ENCODE measurements at regions not wholly inside any gene's neighbourhood (a gene's known extent, or its start where the extent isn't known, plus 50 kb on each side); places are given as distances from the start of the nearest gene placed in this dataset.

DNA sequence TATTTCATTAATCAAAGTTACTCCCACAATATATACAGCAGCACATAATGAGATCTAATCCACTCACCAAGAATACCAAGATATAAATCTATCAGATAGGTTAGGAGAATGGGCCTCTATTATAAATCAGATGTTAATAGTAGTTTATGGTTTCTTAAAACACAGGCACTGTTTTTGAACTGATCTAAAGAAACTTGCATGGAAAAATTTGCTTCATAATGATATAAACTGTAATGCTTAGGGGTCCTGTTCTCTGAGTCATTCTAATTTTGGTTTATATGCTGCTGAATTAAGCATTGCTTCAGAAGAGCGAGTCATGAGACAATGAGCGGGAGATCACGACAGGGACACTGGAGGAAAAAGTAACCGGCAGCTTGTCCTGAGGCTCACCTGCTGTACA lies 113.3 kb upstream of the OTUD4 start:
- ATAC-seq: peak; percentile 57
- TF ChIP-seq TOX (CRISPR knock-in tag; IDR thresholded peaks at IDR 0.05; ENCODE audit: borderline replicate concordance) (no peak), RARB (CRISPR knock-in tag; IDR thresholded peaks at IDR 0.05) (no peak), ESRRG (CRISPR knock-in tag; IDR thresholded peaks at IDR 0.05) (no peak), ZNF565 (CRISPR knock-in tag; conservative IDR thresholded peaks at IDR 0.05; ENCODE audit: low read depth) (no peak), SNAI2 (CRISPR knock-in tag; IDR thresholded peaks at IDR 0.05) (no peak), CSDC2 (CRISPR knock-in tag; IDR thresholded peaks at IDR 0.05) (no peak), BACH2 (CRISPR knock-in tag; IDR thresholded peaks at IDR 0.05; ENCODE audit: borderline replicate concordance) (no peak), ISL1 (CRISPR knock-in tag; IDR thresholded peaks at IDR 0.05) (peak; percentile 90), TCF4 (CRISPR knock-in tag; IDR thresholded peaks at IDR 0.05; ENCODE audit: borderline replicate concordance) (no peak), ZFP30 (CRISPR knock-in tag; IDR thresholded peaks at IDR 0.05) (no peak), ZFP3 (CRISPR knock-in tag; IDR thresholded peaks at IDR 0.05) (no peak), ARNTL (CRISPR knock-in tag; IDR thresholded peaks at IDR 0.05; ENCODE audit: borderline replicate concordance, low read depth) (no peak), PPARA (CRISPR knock-in tag; IDR thresholded peaks at IDR 0.05; ENCODE audit: borderline replicate concordance) (no peak), ZNF70 (CRISPR knock-in tag; IDR thresholded peaks at IDR 0.05) (no peak), ZC3H10 (CRISPR knock-in tag; IDR thresholded peaks at IDR 0.05) (peak; percentile 62), OSR1 (CRISPR knock-in tag; IDR thresholded peaks at IDR 0.05) (no peak), ZNF8 (CRISPR knock-in tag; IDR thresholded peaks at IDR 0.05) (no peak), GLIS3 (CRISPR knock-in tag; IDR thresholded peaks at IDR 0.05) (no peak)
- TF ChIP-seq, protein P1, sequence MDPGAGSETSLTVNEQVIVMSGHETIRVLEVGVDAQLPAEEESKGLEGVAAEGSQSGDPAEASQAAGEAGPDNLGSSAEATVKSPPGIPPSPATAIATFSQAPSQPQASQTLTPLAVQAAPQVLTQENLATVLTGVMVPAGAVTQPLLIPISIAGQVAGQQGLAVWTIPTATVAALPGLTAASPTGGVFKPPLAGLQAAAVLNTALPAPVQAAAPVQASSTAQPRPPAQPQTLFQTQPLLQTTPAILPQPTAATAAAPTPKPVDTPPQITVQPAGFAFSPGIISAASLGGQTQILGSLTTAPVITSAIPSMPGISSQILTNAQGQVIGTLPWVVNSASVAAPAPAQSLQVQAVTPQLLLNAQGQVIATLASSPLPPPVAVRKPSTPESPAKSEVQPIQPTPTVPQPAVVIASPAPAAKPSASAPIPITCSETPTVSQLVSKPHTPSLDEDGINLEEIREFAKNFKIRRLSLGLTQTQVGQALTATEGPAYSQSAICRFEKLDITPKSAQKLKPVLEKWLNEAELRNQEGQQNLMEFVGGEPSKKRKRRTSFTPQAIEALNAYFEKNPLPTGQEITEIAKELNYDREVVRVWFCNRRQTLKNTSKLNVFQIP (CRISPR knock-in tag; IDR thresholded peaks at IDR 0.05; ENCODE audit: borderline replicate concordance, low read depth): no peak
- TF ChIP-seq, protein P2, sequence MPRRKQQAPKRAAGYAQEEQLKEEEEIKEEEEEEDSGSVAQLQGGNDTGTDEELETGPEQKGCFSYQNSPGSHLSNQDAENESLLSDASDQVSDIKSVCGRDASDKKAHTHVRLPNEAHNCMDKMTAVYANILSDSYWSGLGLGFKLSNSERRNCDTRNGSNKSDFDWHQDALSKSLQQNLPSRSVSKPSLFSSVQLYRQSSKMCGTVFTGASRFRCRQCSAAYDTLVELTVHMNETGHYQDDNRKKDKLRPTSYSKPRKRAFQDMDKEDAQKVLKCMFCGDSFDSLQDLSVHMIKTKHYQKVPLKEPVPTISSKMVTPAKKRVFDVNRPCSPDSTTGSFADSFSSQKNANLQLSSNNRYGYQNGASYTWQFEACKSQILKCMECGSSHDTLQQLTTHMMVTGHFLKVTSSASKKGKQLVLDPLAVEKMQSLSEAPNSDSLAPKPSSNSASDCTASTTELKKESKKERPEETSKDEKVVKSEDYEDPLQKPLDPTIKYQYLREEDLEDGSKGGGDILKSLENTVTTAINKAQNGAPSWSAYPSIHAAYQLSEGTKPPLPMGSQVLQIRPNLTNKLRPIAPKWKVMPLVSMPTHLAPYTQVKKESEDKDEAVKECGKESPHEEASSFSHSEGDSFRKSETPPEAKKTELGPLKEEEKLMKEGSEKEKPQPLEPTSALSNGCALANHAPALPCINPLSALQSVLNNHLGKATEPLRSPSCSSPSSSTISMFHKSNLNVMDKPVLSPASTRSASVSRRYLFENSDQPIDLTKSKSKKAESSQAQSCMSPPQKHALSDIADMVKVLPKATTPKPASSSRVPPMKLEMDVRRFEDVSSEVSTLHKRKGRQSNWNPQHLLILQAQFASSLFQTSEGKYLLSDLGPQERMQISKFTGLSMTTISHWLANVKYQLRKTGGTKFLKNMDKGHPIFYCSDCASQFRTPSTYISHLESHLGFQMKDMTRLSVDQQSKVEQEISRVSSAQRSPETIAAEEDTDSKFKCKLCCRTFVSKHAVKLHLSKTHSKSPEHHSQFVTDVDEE (CRISPR knock-in tag; IDR thresholded peaks at IDR 0.05): no peak
- TF ChIP-seq, protein P3, sequence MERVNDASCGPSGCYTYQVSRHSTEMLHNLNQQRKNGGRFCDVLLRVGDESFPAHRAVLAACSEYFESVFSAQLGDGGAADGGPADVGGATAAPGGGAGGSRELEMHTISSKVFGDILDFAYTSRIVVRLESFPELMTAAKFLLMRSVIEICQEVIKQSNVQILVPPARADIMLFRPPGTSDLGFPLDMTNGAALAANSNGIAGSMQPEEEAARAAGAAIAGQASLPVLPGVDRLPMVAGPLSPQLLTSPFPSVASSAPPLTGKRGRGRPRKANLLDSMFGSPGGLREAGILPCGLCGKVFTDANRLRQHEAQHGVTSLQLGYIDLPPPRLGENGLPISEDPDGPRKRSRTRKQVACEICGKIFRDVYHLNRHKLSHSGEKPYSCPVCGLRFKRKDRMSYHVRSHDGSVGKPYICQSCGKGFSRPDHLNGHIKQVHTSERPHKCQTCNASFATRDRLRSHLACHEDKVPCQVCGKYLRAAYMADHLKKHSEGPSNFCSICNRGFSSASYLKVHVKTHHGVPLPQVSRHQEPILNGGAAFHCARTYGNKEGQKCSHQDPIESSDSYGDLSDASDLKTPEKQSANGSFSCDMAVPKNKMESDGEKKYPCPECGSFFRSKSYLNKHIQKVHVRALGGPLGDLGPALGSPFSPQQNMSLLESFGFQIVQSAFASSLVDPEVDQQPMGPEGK (CRISPR knock-in tag; IDR thresholded peaks at IDR 0.05; ENCODE audit: borderline replicate concordance): peak; percentile 54; the same call in 1 of the 2 replicates
- TF ChIP-seq, protein P4, sequence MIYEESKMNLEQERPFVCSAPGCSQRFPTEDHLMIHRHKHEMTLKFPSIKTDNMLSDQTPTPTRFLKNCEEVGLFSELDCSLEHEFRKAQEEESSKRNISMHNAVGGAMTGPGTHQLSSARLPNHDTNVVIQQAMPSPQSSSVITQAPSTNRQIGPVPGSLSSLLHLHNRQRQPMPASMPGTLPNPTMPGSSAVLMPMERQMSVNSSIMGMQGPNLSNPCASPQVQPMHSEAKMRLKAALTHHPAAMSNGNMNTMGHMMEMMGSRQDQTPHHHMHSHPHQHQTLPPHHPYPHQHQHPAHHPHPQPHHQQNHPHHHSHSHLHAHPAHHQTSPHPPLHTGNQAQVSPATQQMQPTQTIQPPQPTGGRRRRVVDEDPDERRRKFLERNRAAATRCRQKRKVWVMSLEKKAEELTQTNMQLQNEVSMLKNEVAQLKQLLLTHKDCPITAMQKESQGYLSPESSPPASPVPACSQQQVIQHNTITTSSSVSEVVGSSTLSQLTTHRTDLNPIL (CRISPR knock-in tag; IDR thresholded peaks at IDR 0.05; ENCODE audit: low read depth): no peak
- TF ChIP-seq, protein P5, sequence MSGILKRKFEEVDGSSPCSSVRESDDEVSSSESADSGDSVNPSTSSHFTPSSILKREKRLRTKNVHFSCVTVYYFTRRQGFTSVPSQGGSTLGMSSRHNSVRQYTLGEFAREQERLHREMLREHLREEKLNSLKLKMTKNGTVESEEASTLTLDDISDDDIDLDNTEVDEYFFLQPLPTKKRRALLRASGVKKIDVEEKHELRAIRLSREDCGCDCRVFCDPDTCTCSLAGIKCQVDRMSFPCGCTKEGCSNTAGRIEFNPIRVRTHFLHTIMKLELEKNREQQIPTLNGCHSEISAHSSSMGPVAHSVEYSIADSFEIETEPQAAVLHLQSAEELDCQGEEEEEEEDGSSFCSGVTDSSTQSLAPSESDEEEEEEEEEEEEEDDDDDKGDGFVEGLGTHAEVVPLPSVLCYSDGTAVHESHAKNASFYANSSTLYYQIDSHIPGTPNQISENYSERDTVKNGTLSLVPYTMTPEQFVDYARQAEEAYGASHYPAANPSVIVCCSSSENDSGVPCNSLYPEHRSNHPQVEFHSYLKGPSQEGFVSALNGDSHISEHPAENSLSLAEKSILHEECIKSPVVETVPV (CRISPR knock-in tag; IDR thresholded peaks at IDR 0.05): no peak

DNA sequence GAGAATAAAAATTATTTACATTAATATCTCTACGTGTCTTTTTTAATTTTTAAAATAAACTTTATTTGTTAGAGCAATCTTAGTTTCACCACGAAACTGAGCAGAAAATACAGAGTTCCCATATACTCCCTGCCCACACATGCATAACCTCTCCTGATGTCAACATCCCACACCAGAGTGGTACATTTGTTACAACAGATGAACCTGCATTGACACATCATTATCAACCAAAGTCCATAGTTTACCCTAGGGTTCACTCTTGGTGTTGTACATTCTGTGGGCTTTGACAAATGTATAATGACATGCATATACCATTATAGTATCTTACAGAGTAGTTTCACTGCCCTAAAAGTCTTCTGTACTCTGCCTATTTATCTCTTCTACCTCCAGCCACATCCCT lies 110.6 kb upstream of the OTUD4 start:
- no peak for ATAC-seq
- TF ChIP-seq, protein P2 (CRISPR knock-in tag; IDR thresholded peaks at IDR 0.05): no peak
- TF ChIP-seq, protein P3 (CRISPR knock-in tag; IDR thresholded peaks at IDR 0.05; ENCODE audit: borderline replicate concordance): no peak
- no peak for TF ChIP-seq ZNF8 (CRISPR knock-in tag; IDR thresholded peaks at IDR 0.05)
- no peak for TF ChIP-seq ZFP30 (CRISPR knock-in tag; IDR thresholded peaks at IDR 0.05)
- TF ChIP-seq, protein P5 (CRISPR knock-in tag; IDR thresholded peaks at IDR 0.05): no peak
- TF ChIP-seq GLIS3 (CRISPR knock-in tag; IDR thresholded peaks at IDR 0.05): no peak
- TF ChIP-seq, protein P1 (CRISPR knock-in tag; IDR thresholded peaks at IDR 0.05; ENCODE audit: borderline replicate concordance, low read depth): no peak

All from SK-N-SH treated with all-trans-retinoic acid at 6 μM for 48 hours (cell line).